ENCODE measurements at regions not wholly inside any gene's neighbourhood (a gene's known extent, or its start where the extent isn't known, plus 50 kb on each side); places are given as distances from the start of the nearest gene placed in this dataset.

- no peak for DNase-seq
Observed at GRCh38 chr2:222993920-222994650, 57.9 kb upstream of the KCNE4 start.

GRCh38 chr2:222998459-222998858 is 53.5 kb upstream of the KCNE4 start:
- no peak for DNase-seq

GRCh38 chr2:223000872-223001796 is 50.9 kb upstream of the KCNE4 start:
- peak; percentile 59 for DNase-seq

GRCh38 chr2:223001797-223002175 is 50.2 kb upstream of the KCNE4 start:
- DNase-seq = no peak
